ENCODE measurements at regions not wholly inside any gene's neighbourhood (a gene's known extent, or its start where the extent isn't known, plus 50 kb on each side); places are given as distances from the start of the nearest gene placed in this dataset.

DNA sequence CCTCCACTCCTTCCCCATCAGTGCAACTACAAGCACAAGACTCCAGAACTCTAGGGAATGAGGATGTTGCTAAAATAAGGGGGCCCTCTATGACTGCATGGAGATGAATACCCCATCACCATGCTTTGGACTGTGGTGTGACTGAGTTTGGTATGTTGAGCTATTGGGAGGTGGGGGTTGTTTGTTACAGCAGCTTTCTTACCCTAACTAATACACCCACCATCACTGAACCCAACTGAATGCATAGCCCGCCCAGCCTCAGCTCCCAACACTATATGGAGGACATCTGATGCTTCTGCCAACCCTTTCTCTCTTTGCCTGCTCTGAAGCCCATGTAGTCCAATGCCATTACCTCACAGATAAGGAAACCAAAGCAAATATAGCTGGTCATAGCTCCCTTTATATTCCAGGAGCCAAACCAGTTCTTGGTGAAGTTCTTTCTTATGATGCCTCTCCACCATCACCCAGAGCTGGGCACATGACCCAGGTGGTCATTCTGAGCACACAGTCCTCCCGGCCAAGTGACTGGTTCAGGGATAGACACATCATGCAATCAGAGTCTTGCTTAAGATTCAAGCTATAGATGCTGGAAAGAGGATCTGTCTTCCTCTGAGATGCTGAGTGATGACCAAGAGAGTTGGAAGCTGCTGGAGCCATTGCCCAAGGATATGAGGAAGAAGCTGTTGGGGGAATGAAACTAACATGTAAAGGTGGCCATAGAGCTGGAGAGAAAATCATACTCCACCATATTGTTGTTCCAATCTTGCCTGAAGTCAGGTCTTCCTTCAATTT lies 155.6 kb upstream of the HAAO start:
- Histone ChIP-seq H3K27ac (ENCODE audit: low read length) (no peak overlapping the region), H3K27me3 (ENCODE audit: control insufficient read depth, insufficient read depth, low read length) (no peaks in the 10 kb centered on the region), H3K4me3 (ENCODE audit: low read depth in 2 of 2, low read length in 2 of 2) (no peak overlapping the region), H3K4me1 (ENCODE audit: control insufficient read depth, insufficient read depth, low read length) (no peaks in the 10 kb centered on the region), H3K36me3 (ENCODE audit: control insufficient read depth, insufficient read depth, low read length) (no peaks in the 10 kb centered on the region), H3K9me3 (ENCODE audit: control insufficient read depth, insufficient read depth, low read depth, low read length) (no peaks in the 10 kb centered on the region)
- no peak for ATAC-seq
- no peak for DNase-seq (ENCODE audit: low read depth, low spot score)
- intact Hi-C loops (cut with micrococcal nuclease; ENCODE audit: unreplicated experiment) (loop anchor here (2.0 to 5.0 kb wide), 3 partner anchors 279 to 594 kb away; partner anchors contain the start of gene ZFP36L2), in situ Hi-C loops (cut with HindIII; ENCODE audit: low pct_unique_long_range_greater_than_20kb, low sequenced_read_pairs) (no loop called here)
- CTCF ChIA-PET = interaction anchor here (1.4 kb wide), 1 partner anchor 281 kb away, joined by 5 read pairs; no protein-coding TSS in a partner anchor
- POLR2A ChIA-PET = no interaction called here
- BruUV-seq (replicated peaks) = no TSS peak
- TF ChIP-seq POLR2AphosphoS5 (IDR thresholded peaks at IDR 0.05; ENCODE audit: low read depth, low read length) (no peak), REST (IDR thresholded peaks at IDR 0.05; ENCODE audit: insufficient read depth in 1 of 2, low read depth in 2 of 2, low read length in 1 of 2) (no peak), SIN3A (IDR thresholded peaks at IDR 0.05; ENCODE audit: borderline replicate concordance, insufficient read depth, low read depth, low read length) (no peak), TCF7L2 (IDR thresholded peaks at IDR 0.05; ENCODE audit: low read depth, low read length) (no peak)
- TF ChIP-seq, protein P1, sequence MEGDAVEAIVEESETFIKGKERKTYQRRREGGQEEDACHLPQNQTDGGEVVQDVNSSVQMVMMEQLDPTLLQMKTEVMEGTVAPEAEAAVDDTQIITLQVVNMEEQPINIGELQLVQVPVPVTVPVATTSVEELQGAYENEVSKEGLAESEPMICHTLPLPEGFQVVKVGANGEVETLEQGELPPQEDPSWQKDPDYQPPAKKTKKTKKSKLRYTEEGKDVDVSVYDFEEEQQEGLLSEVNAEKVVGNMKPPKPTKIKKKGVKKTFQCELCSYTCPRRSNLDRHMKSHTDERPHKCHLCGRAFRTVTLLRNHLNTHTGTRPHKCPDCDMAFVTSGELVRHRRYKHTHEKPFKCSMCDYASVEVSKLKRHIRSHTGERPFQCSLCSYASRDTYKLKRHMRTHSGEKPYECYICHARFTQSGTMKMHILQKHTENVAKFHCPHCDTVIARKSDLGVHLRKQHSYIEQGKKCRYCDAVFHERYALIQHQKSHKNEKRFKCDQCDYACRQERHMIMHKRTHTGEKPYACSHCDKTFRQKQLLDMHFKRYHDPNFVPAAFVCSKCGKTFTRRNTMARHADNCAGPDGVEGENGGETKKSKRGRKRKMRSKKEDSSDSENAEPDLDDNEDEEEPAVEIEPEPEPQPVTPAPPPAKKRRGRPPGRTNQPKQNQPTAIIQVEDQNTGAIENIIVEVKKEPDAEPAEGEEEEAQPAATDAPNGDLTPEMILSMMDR (IDR thresholded peaks at IDR 0.05) = no peak

- Histone ChIP-seq H3K4me3 (ENCODE audit: low read depth in 2 of 2, low read length in 2 of 2) (no peak overlapping the region), H3K9me3 (ENCODE audit: control insufficient read depth, insufficient read depth, low read depth, low read length) (no peaks in the 10 kb centered on the region), H3K4me1 (ENCODE audit: control insufficient read depth, insufficient read depth, low read length) (no peaks in the 10 kb centered on the region), H3K27me3 (ENCODE audit: control insufficient read depth, insufficient read depth, low read length) (no peaks in the 10 kb centered on the region), H3K36me3 (ENCODE audit: control insufficient read depth, insufficient read depth, low read length) (no peaks in the 10 kb centered on the region), H3K27ac (ENCODE audit: low read length) (no peak overlapping the region)
- no peak for TF ChIP-seq REST (IDR thresholded peaks at IDR 0.05; ENCODE audit: insufficient read depth in 1 of 2, low read depth in 2 of 2, low read length in 1 of 2)
- TF ChIP-seq, protein P1 (IDR thresholded peaks at IDR 0.05) = no peak
- no peak for TF ChIP-seq POLR2AphosphoS5 (IDR thresholded peaks at IDR 0.05; ENCODE audit: low read depth, low read length)
- TF ChIP-seq SIN3A (IDR thresholded peaks at IDR 0.05; ENCODE audit: borderline replicate concordance, insufficient read depth, low read depth, low read length) = no peak
- no peak for DNase-seq (ENCODE audit: low read depth, low spot score)
- ChIA-PET CTCF (interaction anchor here (0.6 kb wide), 1 partner anchor 539 kb away, joined by 3 read pairs; no protein-coding TSS in a partner anchor), POLR2A (no interaction called here)
- in situ Hi-C loops (cut with HindIII; ENCODE audit: low pct_unique_long_range_greater_than_20kb, low sequenced_read_pairs) (no loop called here), intact Hi-C loops (cut with micrococcal nuclease; ENCODE audit: unreplicated experiment) (loop anchor here (5.0 kb wide), 2 partner anchors 537 to 597 kb away; no protein-coding TSS in a partner anchor)
- BruUV-seq (replicated peaks) = no TSS peak
- peak; percentile 69; the same call in 1 of the 2 replicates for ATAC-seq
These were observed 152.5 kb upstream of the HAAO start for GRCh38 chr2:42944779-42945415.

All from Panc1 (cell line).